OCI-LY1 (cell line): ENCODE measurements at regions not wholly inside any gene's neighbourhood (a gene's known extent, or its start where the extent isn't known, plus 50 kb on each side); places are given as distances from the start of the nearest gene placed in this dataset.

Experiments used
- H2AFZ ChIP-seq: fragments of 200-600 bp; sonication (generic), shearing (Covaris generic); 2 replicates; pipeline ENCODE4 v1.6.0; 2014; ENCODE audit warnings: antibody characterized with exemption, mild to moderate bottlenecking, low read length
- H3F3A ChIP-seq: fragments of 200-600 bp; sonication (generic), shearing (Covaris generic); 2 replicates; pipeline ENCODE4 v1.6.0; 2014; ENCODE audit warnings: mild to moderate bottlenecking, antibody characterized with exemption, low read length, moderate library complexity; ENCODE audit not compliant: insufficient read depth
- H3K27ac ChIP-seq: fragments of 200-600 bp; sonication (generic); 2 replicates; pipeline ENCODE4 v1.5.1; 2014; ENCODE audit warnings: low read length, mixed run types, mild to moderate bottlenecking, low read depth; ENCODE audit not compliant: poor library complexity, severe bottlenecking
- H3K27me3 ChIP-seq: fragments of 200-600 bp; sonication (generic); 2 replicates; pipeline ENCODE4 v1.6.0; 2014; ENCODE audit warnings: antibody characterized with exemption, mild to moderate bottlenecking, low read length, moderate library complexity; ENCODE audit not compliant: insufficient read depth
- H3K36me3 ChIP-seq: fragments of 200-600 bp; sonication (generic); 2 replicates; pipeline ENCODE4 v1.6.1; 2014; ENCODE audit warnings: mild to moderate bottlenecking, antibody characterized with exemption, low read length, moderate library complexity, mixed read lengths; ENCODE audit not compliant: insufficient read depth
- H3K4me1 ChIP-seq: fragments of 200-600 bp; sonication (generic); 2 replicates; pipeline ENCODE4 v1.5.1; 2014; ENCODE audit warnings: mild to moderate bottlenecking, low read length, moderate library complexity; ENCODE audit not compliant: insufficient read depth, severe bottlenecking
- H3K4me2 ChIP-seq: fragments of 200-600 bp; sonication (generic), shearing (Covaris generic); 2 replicates; pipeline ENCODE4 v1.6.1; 2014; ENCODE audit warnings: low read length
- H3K4me3 ChIP-seq: fragments of 200-600 bp; sonication (generic); 2 replicates; pipeline ENCODE4 v1.5.1; 2014; ENCODE audit warnings: low read length, low read depth, mild to moderate bottlenecking, mixed read lengths; ENCODE audit not compliant: poor library complexity, severe bottlenecking
- H3K79me2 ChIP-seq: fragments of 200-600 bp; shearing (Covaris generic); 2 replicates; pipeline ENCODE4 v1.6.1; 2016; ENCODE audit warnings: mixed run types, low read length, mixed read lengths; ENCODE audit not compliant: insufficient read depth
- H3K9ac ChIP-seq: fragments of 200-600 bp; sonication (generic), shearing (Covaris generic); 2 replicates; pipeline ENCODE4 v1.6.1; 2014; ENCODE audit warnings: mild to moderate bottlenecking, low read length, mixed read lengths
- H3K9me2 ChIP-seq: fragments of 200-600 bp; sonication (generic), shearing (Covaris generic); 2 replicates; pipeline ENCODE4 v1.6.1; 2014; ENCODE audit warnings: low read depth, mild to moderate bottlenecking, low read length, mixed read lengths
- H3K9me3 ChIP-seq: fragments of 200-600 bp; shearing (Covaris generic); 2 replicates; pipeline ENCODE4 v1.6.1; 2014; ENCODE audit warnings: low read length, mixed read lengths
- H4K20me1 ChIP-seq: fragments of 200-600 bp; sonication (generic), shearing (Covaris generic); 2 replicates; pipeline ENCODE4 v1.6.0; 2016; ENCODE audit warnings: mild to moderate bottlenecking, low read length; ENCODE audit not compliant: insufficient read depth
- EZH2 ChIP-seq: fragments of 200-600 bp; sonication (generic), shearing (Covaris generic); IDR thresholded peaks from 2 replicates; pipeline ENCODE4 v1.8.0; 2017; ENCODE audit warnings: borderline replicate concordance, mixed run types, mild to moderate bottlenecking, antibody characterized with exemption, low read length, moderate library complexity, mixed read lengths
- TF ChIP-seq, protein P1 (sequence below): fragments of 200-600 bp; sonication (generic), shearing (Covaris generic); IDR thresholded peaks from 2 replicates; pipeline ENCODE4 v1.5.1; 2017; ENCODE audit warnings: mild to moderate bottlenecking, antibody characterized with exemption, low read length, moderate library complexity, mixed read lengths

GRCh38 chr2:72036173-72036545 lies 111.5 kb downstream of the CYP26B1 start:
- Histone ChIP-seq H3K27ac (no peak overlapping the region), H3K79me2 (no peaks in the 10 kb centered on the region), H3K27me3 (0 out of 2 replicates have a peak, but pooled peaks cover 2% of the 10 kb centered on the region), H2AFZ (no peak overlapping the region), H3K36me3 (no peaks in the 10 kb centered on the region), H3K4me3 (no peak overlapping the region), H4K20me1 (no peaks in the 10 kb centered on the region), H3K9me2 (no peaks in the 10 kb centered on the region), H3K4me1 (no peaks in the 10 kb centered on the region), H3K4me2 (no peak overlapping the region), H3K9ac (no peak overlapping the region), H3F3A (no peaks in the 10 kb centered on the region), H3K9me3 (no peaks in the 10 kb centered on the region)
- TF ChIP-seq EZH2 = no peak
- TF ChIP-seq, protein P1, sequence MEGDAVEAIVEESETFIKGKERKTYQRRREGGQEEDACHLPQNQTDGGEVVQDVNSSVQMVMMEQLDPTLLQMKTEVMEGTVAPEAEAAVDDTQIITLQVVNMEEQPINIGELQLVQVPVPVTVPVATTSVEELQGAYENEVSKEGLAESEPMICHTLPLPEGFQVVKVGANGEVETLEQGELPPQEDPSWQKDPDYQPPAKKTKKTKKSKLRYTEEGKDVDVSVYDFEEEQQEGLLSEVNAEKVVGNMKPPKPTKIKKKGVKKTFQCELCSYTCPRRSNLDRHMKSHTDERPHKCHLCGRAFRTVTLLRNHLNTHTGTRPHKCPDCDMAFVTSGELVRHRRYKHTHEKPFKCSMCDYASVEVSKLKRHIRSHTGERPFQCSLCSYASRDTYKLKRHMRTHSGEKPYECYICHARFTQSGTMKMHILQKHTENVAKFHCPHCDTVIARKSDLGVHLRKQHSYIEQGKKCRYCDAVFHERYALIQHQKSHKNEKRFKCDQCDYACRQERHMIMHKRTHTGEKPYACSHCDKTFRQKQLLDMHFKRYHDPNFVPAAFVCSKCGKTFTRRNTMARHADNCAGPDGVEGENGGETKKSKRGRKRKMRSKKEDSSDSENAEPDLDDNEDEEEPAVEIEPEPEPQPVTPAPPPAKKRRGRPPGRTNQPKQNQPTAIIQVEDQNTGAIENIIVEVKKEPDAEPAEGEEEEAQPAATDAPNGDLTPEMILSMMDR = no peak

DNA sequence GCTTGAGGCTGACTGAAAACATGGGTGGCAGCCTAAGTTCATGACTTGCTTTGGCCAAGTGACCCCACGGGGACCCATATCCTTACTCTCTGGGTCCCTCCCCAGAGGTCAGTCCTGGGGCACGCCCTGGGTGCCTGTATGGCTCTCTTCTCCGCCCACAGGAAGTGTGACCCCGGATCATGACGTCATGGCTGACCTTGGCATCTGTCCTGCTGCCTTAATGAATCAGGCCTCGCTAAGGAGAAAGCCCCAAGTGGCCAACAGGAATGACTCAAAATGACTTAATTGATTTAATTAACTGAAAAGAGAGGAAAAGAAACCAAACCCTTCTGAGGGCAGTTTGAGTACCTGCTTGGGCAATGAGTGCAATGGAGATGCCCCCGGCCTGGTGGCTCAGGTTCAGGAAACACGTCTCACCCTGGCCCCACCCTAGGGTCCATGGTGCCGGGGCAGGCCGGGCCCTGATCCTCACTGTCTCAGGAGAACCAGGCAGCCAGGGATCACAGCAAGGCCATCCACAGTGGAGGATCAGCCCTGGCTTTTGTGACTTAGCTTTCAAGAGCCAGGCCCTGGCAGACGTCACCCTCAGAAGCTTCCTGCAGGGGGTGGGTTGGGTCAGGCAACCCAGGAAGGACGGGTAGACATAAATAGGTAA lies 112.0 kb downstream of the CYP26B1 start:
- Histone ChIP-seq H3K36me3 (no peaks in the 10 kb centered on the region), H3K27me3 (0 out of 2 replicates have a peak, but pooled peaks cover 2% of the 10 kb centered on the region), H2AFZ (no peak overlapping the region), H3K79me2 (no peaks in the 10 kb centered on the region), H3K4me1 (no peaks in the 10 kb centered on the region), H3K9ac (no peak overlapping the region), H4K20me1 (no peaks in the 10 kb centered on the region), H3K9me3 (no peaks in the 10 kb centered on the region), H3K27ac (no peak overlapping the region), H3K4me3 (no peak overlapping the region), H3F3A (no peaks in the 10 kb centered on the region), H3K9me2 (no peaks in the 10 kb centered on the region), H3K4me2 (no peak overlapping the region)
- no peak for TF ChIP-seq EZH2
- TF ChIP-seq, protein P1 = no peak

DNA sequence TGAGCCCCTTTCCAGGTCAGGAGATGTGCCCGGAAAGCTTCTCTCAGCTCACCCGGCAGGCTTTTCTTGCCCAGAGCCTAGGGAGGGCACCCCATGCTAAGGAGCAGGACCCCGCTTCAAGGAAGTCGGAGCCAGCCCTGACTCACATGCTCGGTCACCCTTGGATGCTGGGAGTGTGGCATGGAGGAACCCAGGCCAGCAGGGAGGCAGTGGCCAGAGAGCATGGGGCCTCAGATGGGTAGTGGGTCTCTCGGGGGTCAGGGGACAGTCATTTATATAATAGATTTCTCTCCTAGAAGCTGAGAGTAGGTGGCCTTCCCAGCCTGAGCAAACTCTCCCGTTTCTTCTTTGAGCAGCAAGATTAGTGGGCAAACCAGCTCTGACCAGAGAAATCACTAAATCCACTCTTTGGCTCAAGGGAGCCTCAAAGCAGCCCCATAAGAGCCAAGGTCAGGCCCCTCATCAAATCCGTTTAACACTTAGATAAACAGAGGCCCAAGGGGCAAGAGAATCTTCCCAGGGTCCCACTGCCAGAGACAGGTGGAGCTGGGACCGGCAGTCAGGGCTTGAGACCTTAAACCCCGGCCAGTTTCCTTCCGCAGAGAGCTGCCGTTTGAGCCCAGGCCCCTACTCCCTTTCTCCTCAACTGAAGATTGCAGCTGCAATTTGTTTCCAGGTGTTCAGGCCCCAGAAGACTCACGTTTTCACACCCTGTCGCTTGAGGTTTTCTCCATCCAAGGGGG lies 113.1 kb downstream of the CYP26B1 start:
- no peak overlapping the region for H2AFZ ChIP-seq
- TF ChIP-seq EZH2 = no peak
- TF ChIP-seq, protein P1 = no peak
- no peaks in the 10 kb centered on the region for H3F3A ChIP-seq
- no peak overlapping the region for H3K4me3 ChIP-seq
- no peaks in the 10 kb centered on the region for H3K36me3 ChIP-seq
- no peaks in the 10 kb centered on the region for H3K9me3 ChIP-seq
- H3K9ac ChIP-seq = no peak overlapping the region
- H4K20me1 ChIP-seq = no peaks in the 10 kb centered on the region
- no peaks in the 10 kb centered on the region for H3K4me1 ChIP-seq
- no peaks in the 10 kb centered on the region for H3K79me2 ChIP-seq
- H3K27ac ChIP-seq = no peak overlapping the region
- H3K9me2 ChIP-seq = no peaks in the 10 kb centered on the region
- no peak overlapping the region for H3K4me2 ChIP-seq
- H3K27me3 ChIP-seq = 0 out of 2 replicates have a peak, but pooled peaks cover 2% of the 10 kb centered on the region
